CD8-positive, alpha-beta memory T cell (primary cell): ENCODE measurements at regions not wholly inside any gene's neighbourhood (a gene's known extent, or its start where the extent isn't known, plus 50 kb on each side); places are given as distances from the start of the nearest gene placed in this dataset.

ENCODE experiments used
- CTCF ChIA-PET: fragments of 350-600 bp; sonication (Branson Sonifier 250); formaldehyde crosslinking; loops from one replicate; lab custom pipeline; 2021; ENCODE audit warnings: antibody characterized with exemption; lab: Charles Lee
- POLR2A ChIA-PET: fragments of 350-600 bp; sonication (Branson Sonifier 250); formaldehyde crosslinking; loops from one replicate; lab custom pipeline; 2021; ENCODE audit warnings: antibody characterized with exemption; lab: Charles Lee
- DNase-seq, 5 donors: peaks; one replicate each; pipeline versions ENCODE4 v3.0.0 to v3.0.0-alpha.2; 2020 to 2022; ENCODE audit warnings: mixed read lengths in 1 of 5
- H3K27ac ChIP-seq: one replicate; pipeline ENCODE4 v1.7.0; 2013; ENCODE audit warnings: low read depth, mild to moderate bottlenecking, low read length, moderate library complexity
- H3K27me3 ChIP-seq: 2 replicates; pipeline ENCODE4 v1.7.0; 2013; ENCODE audit warnings: low read length, mild to moderate bottlenecking; ENCODE audit not compliant: insufficient read depth, poor library complexity, severe bottlenecking
- H3K36me3 ChIP-seq: 2 replicates; pipeline ENCODE4 v1.7.0; 2013; ENCODE audit warnings: mild to moderate bottlenecking, low read length, moderate library complexity; ENCODE audit not compliant: insufficient read depth
- H3K4me1 ChIP-seq: 2 replicates; pipeline ENCODE4 v1.7.0; 2013; ENCODE audit warnings: mild to moderate bottlenecking, low read length, moderate library complexity; ENCODE audit not compliant: insufficient read depth
- H3K4me3 ChIP-seq: 2 replicates; pipeline ENCODE4 v1.7.0; 2013; ENCODE audit warnings: mild to moderate bottlenecking, low read length
- H3K9me3 ChIP-seq: 2 replicates; pipeline ENCODE4 v1.7.0; 2013; ENCODE audit warnings: mild to moderate bottlenecking, low read length
- H3K27ac Mint-ChIP-seq, 8 donors: one replicate each; pipeline ENCODE4 v1.8.0; 2020 to 2021; ENCODE audit warnings: mixed read lengths in 8 of 8, mild to moderate bottlenecking in 6 of 8, inconsistent platforms in 3 of 8, moderate library complexity in 3 of 8
- H3K27me3 Mint-ChIP-seq, 2 donors: one replicate each; pipeline ENCODE4 v1.8.0; 2020 to 2021; ENCODE audit warnings: mixed read lengths in 2 of 2, mild to moderate bottlenecking in 1 of 2, moderate library complexity in 1 of 2
- H3K36me3 Mint-ChIP-seq, 3 donors: one replicate each; pipeline ENCODE4 v1.8.0; 2020 to 2021; ENCODE audit warnings: mixed read lengths in 3 of 3, inconsistent platforms in 1 of 3, mild to moderate bottlenecking in 1 of 3
- H3K4me1 Mint-ChIP-seq, 3 donors: one replicate each; pipeline ENCODE4 v1.8.0; 2020 to 2021; ENCODE audit warnings: mixed read lengths in 3 of 3, inconsistent platforms in 1 of 3, mild to moderate bottlenecking in 1 of 3
- H3K4me3 Mint-ChIP-seq, 7 donors: one replicate each; pipeline ENCODE4 v1.8.0; 2020 to 2021; ENCODE audit warnings: mixed read lengths in 7 of 7, mild to moderate bottlenecking in 6 of 7, moderate library complexity in 4 of 7, inconsistent platforms in 2 of 7
- H3K9me3 Mint-ChIP-seq, 5 donors: one replicate each; pipeline ENCODE4 v1.8.0; 2020 to 2022; ENCODE audit warnings: mixed read lengths in 5 of 5, mild to moderate bottlenecking in 3 of 5, moderate library complexity in 2 of 5, inconsistent platforms in 1 of 5

DNA sequence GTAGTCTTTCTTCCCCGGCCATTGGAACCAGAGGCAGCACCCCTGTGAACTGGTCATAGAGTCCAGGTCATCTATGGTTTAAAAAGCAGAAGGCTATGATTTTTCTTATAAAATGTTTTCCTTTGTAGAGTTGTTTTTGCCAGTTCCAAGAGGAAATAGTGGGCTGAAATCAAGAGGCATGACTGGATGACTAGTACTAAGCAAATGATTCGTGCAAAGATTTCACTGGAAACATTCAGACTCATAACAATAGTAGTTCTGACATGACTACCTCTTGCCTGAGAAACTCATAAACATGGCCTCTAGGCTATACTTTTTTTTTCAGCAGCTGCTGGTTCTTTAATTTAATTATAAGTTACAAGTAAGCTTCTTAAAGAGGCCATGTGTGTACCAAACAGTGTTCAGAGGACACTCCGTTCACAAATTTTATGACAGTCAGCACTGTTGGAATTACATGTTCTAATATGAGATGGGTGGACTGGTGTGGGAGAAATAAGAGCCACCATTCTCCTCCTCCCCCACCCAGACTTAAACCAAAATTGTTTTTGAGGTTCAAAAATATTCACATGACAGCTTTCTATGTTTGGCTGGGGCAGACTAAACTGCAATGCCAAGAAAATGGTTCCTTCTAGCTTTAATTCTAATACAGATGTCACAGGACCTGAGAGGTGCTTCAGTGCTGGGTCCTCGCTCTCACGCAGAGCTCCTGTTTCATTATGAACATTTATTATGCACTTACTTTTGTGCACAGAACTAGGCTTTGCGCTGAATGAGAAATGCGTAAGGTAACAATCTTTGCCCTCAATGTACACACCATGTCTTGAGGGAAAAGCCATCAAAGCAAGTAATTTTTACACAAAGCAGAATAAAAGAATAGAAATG, 147.5 kb downstream of the ZC3H11B start:
- Histone ChIP-seq H3K4me3 (no peak overlapping the region), H3K9me3 (no peaks in the 10 kb centered on the region), H3K36me3 (no peaks in the 10 kb centered on the region), H3K27me3 (no peaks in the 10 kb centered on the region), H3K4me1 (no peaks in the 10 kb centered on the region), H3K27ac (no peak overlapping the region)
- ChIA-PET CTCF (no interaction called here), POLR2A (no interaction called here)
- Mint-ChIP-seq H3K4me3 (no peak overlapping the region), H3K9me3 (no peaks in the 10 kb centered on the region), H3K27me3 (peaks cover 0 to 1% of the 10 kb centered on the region in 2 donors), H3K27ac (no peak overlapping the region), H3K4me1 (no peaks in the 10 kb centered on the region), H3K36me3 (no peaks in the 10 kb centered on the region)
- no peak for DNase-seq

DNA sequence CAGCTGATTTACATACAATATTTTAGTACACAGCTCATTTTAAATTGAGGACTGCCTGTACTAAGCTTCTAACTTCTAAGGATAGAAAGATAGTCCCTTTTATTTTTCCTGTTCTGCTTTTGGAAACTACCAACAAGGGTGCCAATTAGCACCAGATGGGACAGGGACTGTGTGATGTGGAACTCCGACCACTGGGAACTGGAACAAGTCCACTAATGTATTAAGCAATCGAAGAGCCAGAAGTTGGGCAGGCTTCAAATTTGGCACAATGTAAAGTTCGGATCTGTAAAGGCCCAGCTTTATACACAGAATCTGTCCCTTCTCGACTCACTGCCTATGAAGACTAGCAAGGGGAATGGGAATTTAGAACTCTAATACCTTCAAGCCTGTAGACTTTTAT, 149.3 kb downstream of the ZC3H11B start:
- CTCF ChIA-PET = no interaction called here
- Mint-ChIP-seq H3K36me3 (no peaks in the 10 kb centered on the region), H3K4me1 (no peaks in the 10 kb centered on the region), H3K9me3 (peaks cover 0 to 5% (median 0%) of the 10 kb centered on the region in 5 donors), H3K4me3 (no peak overlapping the region), H3K27me3 (peaks cover 0 to 1% of the 10 kb centered on the region in 2 donors), H3K27ac (no peak overlapping the region)
- H3K4me1 ChIP-seq = no peaks in the 10 kb centered on the region
- no peaks in the 10 kb centered on the region for H3K27me3 ChIP-seq
- no peak overlapping the region for H3K4me3 ChIP-seq
- H3K36me3 ChIP-seq = no peaks in the 10 kb centered on the region
- POLR2A ChIA-PET = no interaction called here
- no peak overlapping the region for H3K27ac ChIP-seq
- no peaks in the 10 kb centered on the region for H3K9me3 ChIP-seq
- DNase-seq = no peak

DNA sequence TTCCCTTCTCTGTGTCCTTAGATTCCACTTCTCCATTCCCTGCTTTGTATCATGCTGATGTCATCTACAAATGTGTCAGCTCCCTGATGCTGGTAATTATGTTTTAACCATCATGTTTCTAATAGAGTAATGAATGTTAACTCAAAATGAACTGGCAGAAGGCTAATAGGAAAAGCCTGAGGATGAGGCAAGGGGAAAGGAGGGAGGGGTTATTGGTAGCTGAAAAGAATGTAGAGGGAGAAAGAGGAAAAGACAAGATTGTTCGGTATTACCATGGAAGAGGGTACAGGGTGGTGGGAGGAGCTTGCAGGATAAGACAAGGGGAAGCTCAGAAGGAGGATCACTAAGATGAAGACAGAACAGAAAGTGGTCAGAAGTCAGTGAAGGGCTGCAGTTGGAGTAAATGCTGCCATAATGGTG, 150.9 kb downstream of the ZC3H11B start:
- Histone ChIP-seq H3K36me3 (no peaks in the 10 kb centered on the region), H3K4me3 (no peak overlapping the region), H3K4me1 (no peaks in the 10 kb centered on the region), H3K27me3 (no peaks in the 10 kb centered on the region), H3K9me3 (no peaks in the 10 kb centered on the region), H3K27ac (no peak overlapping the region)
- no peaks in the 10 kb centered on the region for H3K36me3 Mint-ChIP-seq
- H3K4me3 Mint-ChIP-seq = no peak overlapping the region
- no peak overlapping the region for H3K27ac Mint-ChIP-seq
- CTCF ChIA-PET = no interaction called here
- H3K4me1 Mint-ChIP-seq = no peaks in the 10 kb centered on the region
- DNase-seq = no peak
- peaks cover 0 to 1% of the 10 kb centered on the region in 2 donors for H3K27me3 Mint-ChIP-seq
- peaks cover 0 to 5% (median 0%) of the 10 kb centered on the region in 5 donors for H3K9me3 Mint-ChIP-seq
- POLR2A ChIA-PET = no interaction called here

DNA sequence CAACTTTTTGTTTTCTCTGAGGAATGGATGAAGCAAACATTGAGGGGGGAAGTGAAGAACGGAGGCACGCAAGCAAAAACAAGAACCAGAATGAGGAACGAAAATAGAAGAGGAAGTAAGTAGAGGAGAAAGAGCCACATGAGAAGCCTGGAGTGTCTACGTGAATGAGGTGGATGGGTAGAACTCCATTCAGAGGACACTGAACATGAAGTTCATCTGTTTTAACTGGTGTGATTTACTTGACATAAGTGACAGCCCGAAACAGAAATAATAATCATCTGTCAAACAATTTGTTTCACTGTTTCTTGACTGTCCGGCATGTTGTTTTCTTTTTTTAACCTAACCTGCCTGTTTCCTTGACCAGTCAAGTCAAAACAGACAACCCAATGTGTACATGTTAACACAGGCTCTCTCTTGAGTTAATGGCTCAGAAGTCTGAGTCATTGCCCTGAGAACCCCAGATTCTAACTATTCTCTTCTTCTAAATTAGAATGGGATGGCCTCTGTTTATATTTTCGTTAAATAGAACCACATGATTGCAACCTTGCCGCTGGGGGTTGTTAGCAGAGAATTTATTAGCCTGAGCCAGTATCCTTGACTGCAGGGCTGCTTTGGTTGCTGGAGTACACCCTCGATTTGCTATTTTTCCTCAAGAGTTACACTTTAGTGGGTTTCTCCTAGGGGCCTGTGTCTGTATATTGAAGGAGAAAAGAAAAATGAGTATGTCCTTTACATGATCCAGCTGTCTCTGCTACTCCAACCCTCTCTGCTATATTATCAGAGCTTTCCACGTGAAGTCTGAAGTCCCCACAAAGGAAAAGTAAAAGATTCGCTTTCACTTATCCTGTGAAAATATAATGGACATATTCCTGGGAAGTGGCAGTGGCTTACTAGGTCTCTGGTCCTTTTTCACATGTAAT, 151.7 kb downstream of the ZC3H11B start:
- no peak for DNase-seq
- Mint-ChIP-seq H3K27ac (peak overlapping the region in 1 of 8 donors; percentile 36), H3K36me3 (no peaks in the 10 kb centered on the region), H3K4me3 (no peak overlapping the region), H3K9me3 (peaks cover 0 to 5% (median 0%) of the 10 kb centered on the region in 5 donors), H3K27me3 (peaks cover 0 to 1% of the 10 kb centered on the region in 2 donors), H3K4me1 (no peaks in the 10 kb centered on the region)
- Histone ChIP-seq H3K9me3 (no peaks in the 10 kb centered on the region), H3K4me3 (no peak overlapping the region), H3K36me3 (no peaks in the 10 kb centered on the region), H3K27me3 (no peaks in the 10 kb centered on the region), H3K4me1 (no peaks in the 10 kb centered on the region), H3K27ac (no peak overlapping the region)
- CTCF ChIA-PET = no interaction called here
- POLR2A ChIA-PET = no interaction called here

DNA sequence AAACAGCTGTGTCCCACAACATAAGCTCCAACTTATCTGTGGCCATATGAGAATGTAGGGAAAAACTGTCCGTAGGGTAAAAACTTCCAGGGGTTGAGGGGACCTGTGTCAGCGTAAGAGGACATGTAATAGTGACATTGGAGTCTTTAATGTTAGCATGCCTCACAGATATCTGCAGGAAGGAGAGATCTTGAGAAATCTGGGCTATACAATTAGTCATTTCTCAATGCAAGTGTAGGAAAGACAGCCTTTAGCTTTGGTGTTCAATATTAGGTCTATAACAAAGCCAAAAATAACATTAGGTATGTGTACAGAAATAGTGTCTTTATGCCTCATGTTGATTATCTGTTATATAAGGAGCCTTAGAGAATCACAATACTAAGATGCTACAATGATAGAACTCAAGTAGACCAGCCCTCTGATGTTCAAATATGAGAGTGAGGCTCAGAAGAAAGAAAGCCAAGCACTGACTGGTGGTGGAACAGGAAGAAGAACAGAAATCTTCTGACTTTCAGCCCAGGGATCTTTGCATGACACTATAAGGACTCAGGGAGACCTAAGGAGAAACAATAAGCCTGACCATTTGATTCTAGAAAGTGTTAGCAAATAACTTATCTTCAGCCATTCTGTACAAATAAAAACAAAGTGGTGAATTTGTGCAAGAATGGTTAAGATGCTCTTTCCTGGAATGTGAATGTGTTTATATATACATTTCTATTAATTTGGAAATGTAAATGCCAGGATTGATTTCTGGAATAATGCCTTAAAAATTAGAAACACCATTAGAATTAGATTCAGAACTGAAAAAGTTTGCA, 152.6 kb downstream of the ZC3H11B start:
- H3K4me3 ChIP-seq = no peak overlapping the region
- Mint-ChIP-seq H3K4me1 (no peaks in the 10 kb centered on the region), H3K27me3 (peaks cover 0 to 1% of the 10 kb centered on the region in 2 donors), H3K9me3 (peaks cover 0 to 5% (median 0%) of the 10 kb centered on the region in 5 donors), H3K27ac (no peak overlapping the region), H3K36me3 (no peaks in the 10 kb centered on the region), H3K4me3 (no peak overlapping the region)
- H3K9me3 ChIP-seq = no peaks in the 10 kb centered on the region
- no peaks in the 10 kb centered on the region for H3K4me1 ChIP-seq
- no peak for DNase-seq
- no peaks in the 10 kb centered on the region for H3K36me3 ChIP-seq
- CTCF ChIA-PET = no interaction called here
- POLR2A ChIA-PET = no interaction called here
- H3K27ac ChIP-seq = no peak overlapping the region
- H3K27me3 ChIP-seq = no peaks in the 10 kb centered on the region

DNA sequence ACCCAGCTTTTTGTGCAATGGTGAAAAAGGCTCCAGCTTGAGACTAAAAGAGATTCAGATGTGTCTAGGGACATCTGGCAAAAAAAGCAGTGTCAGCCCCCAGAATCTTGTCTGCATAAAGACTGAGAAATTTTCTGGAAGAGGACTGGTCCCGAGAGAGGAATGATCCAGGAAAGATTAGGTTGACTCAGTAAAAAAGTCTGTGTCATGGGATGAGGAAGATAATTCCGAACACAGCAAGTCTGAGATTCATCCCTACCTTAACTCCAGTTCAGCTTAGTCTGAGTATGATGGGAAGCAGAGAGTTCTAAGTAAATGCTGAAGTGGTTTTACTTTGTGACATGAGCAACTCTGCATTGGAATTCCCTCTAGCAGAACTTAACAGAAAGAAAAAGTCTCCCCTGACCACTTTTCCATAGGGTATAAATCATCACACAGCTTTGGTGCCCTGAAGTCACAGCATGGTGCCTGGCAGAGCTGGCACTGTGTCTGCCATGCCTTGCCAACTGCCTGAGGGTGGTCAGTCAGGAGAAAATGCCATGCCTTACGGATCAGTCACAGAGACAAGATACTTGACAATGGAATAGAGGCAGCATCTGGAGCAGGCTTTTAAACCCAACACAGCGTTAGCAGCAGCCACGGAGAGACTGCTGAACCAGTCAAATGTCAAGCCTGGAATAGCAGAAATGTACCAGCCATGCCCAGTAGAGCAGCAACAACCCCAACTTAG, 153.4 kb downstream of the ZC3H11B start:
- no peak for DNase-seq
- peaks cover 1 to 3% of the 10 kb centered on the region in 2 donors for H3K27me3 Mint-ChIP-seq
- no peak overlapping the region for H3K4me3 Mint-ChIP-seq
- no peaks in the 10 kb centered on the region for H3K9me3 ChIP-seq
- ChIA-PET CTCF (no interaction called here), POLR2A (no interaction called here)
- H3K4me1 Mint-ChIP-seq = no peaks in the 10 kb centered on the region
- H3K36me3 Mint-ChIP-seq = no peaks in the 10 kb centered on the region
- no peak overlapping the region for H3K27ac Mint-ChIP-seq
- H3K27me3 ChIP-seq = no peaks in the 10 kb centered on the region
- H3K4me1 ChIP-seq = no peaks in the 10 kb centered on the region
- peaks cover 0 to 5% (median 0%) of the 10 kb centered on the region in 5 donors for H3K9me3 Mint-ChIP-seq
- H3K36me3 ChIP-seq = no peaks in the 10 kb centered on the region
- H3K4me3 ChIP-seq = no peak overlapping the region
- H3K27ac ChIP-seq = no peak overlapping the region

DNA sequence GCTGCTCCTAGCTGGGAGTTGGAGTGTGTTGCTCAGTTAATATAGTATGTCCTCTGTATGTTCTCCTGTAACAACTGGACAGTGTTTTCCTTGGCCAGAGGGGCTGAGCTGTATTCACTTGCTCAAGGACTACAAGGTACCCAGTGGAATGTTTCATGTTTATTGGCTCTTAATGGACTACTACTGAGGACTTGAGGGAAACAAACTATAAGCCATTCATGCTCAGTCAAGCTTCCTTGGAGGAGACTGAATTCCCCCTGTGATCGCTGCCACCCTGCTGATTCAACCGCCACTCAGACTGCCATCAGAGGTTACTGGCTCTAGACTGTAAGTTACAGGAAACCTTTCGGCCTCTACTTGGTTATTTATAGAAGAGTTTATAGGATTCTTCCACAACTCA, 166.6 kb downstream of the ZC3H11B start:
- H3K27ac Mint-ChIP-seq = no peak overlapping the region
- Histone ChIP-seq H3K9me3 (no peaks in the 10 kb centered on the region), H3K4me1 (no peaks in the 10 kb centered on the region), H3K27me3 (no peaks in the 10 kb centered on the region), H3K27ac (no peak overlapping the region), H3K4me3 (no peak overlapping the region), H3K36me3 (no peaks in the 10 kb centered on the region)
- no peaks in the 10 kb centered on the region for H3K27me3 Mint-ChIP-seq
- no peak for DNase-seq
- H3K36me3 Mint-ChIP-seq = no peaks in the 10 kb centered on the region
- no peaks in the 10 kb centered on the region for H3K9me3 Mint-ChIP-seq
- no peak overlapping the region for H3K4me3 Mint-ChIP-seq
- ChIA-PET CTCF (no interaction called here), POLR2A (no interaction called here)
- H3K4me1 Mint-ChIP-seq = no peaks in the 10 kb centered on the region
